OCI-M1 (cell line): ENCODE measurements at regions not wholly inside any gene's neighbourhood (a gene's known extent, or its start where the extent isn't known, plus 50 kb on each side); places are given as distances from the start of the nearest gene placed in this dataset.

Experiments used
- DNase-seq: peaks from one replicate; lab custom pipeline; 2025; lab: John Stamatoyannopoulos, UW

DNA sequence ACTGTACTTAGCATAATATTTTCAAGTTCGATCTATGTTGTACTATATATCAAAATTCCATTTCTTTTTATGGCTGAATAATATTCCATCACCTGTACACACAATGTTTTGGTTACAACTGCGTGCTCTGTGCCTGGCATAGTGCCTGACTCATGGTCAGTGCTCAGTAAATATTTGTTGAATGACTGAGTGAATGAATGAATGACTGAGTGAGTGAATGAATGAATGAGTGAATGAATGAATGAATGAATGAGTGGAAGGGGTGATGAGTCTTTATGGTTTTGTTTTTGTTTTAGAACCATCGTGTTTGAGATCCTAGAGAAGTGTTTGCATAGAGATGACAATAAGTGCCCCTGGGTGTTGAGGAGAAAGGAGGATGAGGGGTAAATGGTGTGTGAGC is 155.3 kb downstream of the MRM1 start:
- no peak for DNase-seq

DNA sequence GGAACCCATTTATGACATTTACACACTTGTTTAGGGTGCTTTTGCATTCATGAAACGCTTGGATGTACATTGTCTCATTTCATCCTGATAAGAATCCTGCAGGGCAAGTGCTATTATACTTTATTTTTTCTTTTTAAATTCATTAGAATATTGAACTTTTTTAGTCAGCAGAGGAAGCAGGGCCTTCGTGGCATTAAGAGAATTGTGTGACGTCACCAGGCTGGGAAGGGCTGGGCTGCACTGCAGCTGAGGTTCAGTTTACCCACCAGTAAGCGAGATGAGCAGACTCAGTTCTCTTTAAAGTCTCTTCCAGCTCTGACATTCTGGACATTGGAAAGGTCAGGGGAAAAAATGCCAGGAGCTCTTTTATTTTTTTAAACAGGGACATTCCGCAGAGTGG is 159.0 kb downstream of the MRM1 start:
- DNase-seq: no peak

GRCh38 chr17:36761203-36761950 is 160.0 kb downstream of the MRM1 start:
- DNase-seq: no peak

GRCh38 chr17:36765436-36766043 is 164.2 kb downstream of the MRM1 start:
- no peak for DNase-seq

GRCh38 chr17:36768394-36768793 is 167.0 kb downstream of the MRM1 start:
- DNase-seq: no peak

DNA sequence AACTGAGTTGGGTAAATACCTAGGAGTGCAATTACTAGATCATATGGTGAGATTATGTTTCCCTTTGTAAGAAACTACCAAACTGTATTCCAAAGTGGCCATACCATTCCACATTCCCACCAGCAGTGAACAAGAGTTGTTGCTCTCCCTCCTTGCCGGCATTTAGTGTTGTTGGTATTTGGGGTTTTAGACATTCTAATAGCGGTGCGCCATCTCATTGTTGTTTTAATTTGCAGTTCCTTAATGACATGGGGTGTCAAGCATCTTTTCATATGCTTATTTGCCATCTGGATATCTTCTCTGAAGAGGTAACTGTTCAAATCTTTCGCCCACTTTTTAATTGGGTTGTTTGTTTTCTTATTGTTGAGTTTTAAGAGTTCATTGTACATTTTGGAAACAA is 164.2 kb upstream of the LHX1 start:
- DNase-seq: no peak

DNA sequence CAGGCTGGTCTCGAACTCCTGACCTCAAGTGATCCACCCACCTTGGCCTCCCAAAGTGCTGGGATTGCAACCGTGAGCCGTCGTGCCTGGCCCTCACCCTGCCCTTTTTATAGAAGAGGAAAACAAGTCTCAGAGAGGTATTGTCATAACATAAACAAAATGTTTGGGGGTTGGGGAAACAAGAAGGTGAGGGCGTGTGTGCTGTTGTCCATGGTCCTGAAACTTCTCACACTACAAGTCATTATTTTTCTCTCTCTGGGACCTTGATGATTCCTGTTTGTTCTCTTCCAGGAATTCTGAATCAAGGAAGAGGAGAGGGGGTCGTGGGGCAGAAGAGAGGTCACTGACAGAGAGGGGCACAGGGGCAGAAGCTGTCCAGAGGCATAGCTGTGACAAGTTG is 160.2 kb upstream of the LHX1 start:
- DNase-seq: peak; percentile 9

DNA sequence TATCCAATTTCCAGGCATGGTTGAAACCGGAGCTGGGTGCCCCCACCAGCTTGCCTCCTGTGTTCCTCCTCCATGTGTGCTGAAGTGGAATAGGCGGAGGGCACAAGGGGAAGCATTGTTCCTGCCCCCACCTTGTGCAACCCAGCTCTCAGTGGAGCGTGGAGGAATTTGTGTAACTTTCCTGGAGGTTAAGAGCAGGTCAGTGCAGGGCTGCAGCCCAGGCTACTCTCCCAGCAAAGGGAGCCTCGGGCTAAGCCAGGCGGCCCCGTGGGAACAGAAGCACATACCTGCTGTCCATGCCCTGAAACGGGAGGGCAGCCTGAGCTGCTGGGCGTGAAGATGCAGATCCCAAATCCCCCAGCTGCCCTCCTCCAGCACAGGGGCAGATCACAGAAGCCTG is 158.8 kb upstream of the LHX1 start:
- DNase-seq: no peak

DNA sequence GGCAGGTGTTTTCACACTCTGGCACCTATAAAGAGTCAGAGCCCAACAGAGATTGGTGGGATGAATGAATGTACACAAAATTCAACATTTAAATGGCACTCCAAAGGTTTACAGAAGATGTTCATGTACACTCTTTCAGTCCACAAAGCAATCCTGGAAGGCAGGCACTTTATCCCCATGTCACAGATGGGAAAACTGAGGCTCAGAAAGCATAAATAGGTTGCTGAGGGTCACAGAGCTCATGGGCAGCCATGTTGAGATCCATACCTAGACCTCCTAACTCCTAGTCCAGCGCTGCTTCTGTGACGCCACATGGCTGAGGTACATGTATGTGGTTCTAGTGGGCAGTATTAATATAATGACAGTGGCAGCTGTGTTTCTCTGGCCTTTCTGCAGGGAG is 157.7 kb upstream of the LHX1 start:
- DNase-seq: no peak

DNA sequence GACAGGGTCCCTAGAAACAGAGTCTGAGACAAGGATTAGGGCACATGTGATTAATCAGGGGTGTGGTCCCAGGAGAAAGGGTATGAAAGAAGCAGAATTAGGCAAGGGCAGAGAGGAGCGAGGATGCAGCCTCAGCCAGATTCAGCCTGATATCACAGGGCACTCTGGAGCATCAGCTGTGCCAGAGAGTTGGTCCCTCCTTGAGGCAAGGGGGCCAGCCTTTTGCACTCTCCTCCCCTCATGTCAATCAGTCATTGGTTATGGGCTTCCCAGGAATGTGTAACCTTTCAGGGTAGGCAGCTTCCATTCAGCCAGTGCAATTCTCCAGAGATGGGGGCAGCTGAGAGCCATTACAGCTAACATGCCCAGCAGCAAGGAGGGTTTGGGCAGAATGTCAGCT is 152.6 kb upstream of the LHX1 start:
- DNase-seq: no peak

- no peak for DNase-seq
These were observed 150.4 kb upstream of the LHX1 start for GRCh38 chr17:36786867-36787266.

- DNase-seq: no peak
These were observed 145.9 kb upstream of the LHX1 start for GRCh38 chr17:36791150-36791941.

- DNase-seq: no peak
These were observed 145.3 kb upstream of the LHX1 start for GRCh38 chr17:36791942-36792475.

GRCh38 chr17:36792849-36793248 is 144.4 kb upstream of the LHX1 start:
- DNase-seq: no peak

DNA sequence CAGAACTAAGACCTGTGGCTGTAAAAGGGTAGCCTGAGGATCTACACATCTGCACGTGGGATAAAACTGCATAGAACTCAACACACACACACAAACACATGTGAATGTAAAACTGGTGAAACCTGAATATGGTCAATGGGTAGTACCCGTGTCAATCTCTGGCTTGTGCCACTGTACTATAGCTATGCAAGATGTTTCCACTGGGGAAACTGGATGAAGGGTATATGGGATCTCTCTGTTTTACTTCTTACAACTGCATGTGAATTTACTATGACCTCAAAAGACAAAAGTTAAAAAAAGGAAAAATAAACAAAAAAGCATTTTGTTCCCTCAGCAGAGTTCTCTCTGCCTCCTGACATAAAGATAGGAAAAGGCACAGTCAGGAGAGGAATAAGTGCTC is 143.3 kb upstream of the LHX1 start:
- DNase-seq: no peak

DNA sequence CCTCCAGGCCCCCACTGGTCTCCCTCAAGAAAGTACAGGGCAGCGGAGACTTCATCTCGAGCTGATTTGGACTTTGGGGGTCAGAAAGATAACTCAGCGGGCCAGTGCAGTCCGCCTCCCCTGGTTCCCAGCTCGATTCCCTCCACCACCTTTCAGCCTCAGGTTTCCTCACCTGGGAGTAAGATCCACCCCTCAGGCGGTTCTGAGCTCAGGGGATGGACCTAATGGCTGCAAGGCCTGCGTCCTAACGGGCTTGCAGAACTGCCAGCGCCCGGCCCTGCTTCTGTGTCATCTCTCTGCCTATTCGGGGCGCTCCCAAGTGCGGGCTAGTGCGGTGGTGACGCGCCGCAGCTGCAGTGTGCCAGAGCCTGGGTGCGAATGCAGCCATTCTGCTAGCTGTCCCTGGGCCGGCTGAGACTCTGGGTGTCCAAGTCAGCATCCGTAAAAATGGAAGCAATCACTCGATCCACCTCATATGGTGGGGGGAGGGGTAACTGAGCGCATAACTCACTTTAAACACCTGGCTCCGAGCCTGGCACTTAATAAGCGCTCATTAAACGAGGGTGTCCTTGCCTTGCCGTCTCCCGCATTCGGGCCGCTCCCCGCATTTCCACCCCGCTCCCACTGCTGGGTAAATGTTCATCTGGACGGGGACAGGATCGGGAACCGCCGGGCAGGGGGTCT is 129.6 kb upstream of the LHX1 start:
- DNase-seq: no peak

- DNase-seq: no peak
These were observed 129.1 kb upstream of the LHX1 start for GRCh38 chr17:36808180-36808661.

DNA sequence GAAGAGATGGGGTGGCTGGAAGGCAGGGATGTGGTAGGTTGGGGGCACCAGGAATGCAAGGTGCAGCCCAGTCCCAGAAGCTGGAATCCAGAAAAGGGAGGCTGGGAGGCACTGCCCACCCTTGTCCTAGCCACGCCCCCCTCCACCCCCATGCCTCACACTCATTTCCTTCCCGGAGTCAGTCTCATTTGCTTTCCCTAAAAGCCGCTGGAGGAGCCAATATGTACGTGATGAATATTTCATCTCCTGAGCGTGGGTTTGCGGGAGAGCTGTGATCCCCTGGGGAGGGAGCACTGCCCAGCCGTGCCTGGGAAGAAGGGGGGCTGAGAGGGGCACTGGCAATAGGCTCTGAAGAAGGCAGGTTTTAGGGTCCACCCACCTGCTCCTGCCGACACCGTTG is 124.5 kb upstream of the LHX1 start:
- no peak for DNase-seq

- DNase-seq: no peak
These were observed 123.9 kb upstream of the LHX1 start for GRCh38 chr17:36813357-36813756.

GRCh38 chr17:36813957-36814563 is 123.2 kb upstream of the LHX1 start:
- no peak for DNase-seq

DNA sequence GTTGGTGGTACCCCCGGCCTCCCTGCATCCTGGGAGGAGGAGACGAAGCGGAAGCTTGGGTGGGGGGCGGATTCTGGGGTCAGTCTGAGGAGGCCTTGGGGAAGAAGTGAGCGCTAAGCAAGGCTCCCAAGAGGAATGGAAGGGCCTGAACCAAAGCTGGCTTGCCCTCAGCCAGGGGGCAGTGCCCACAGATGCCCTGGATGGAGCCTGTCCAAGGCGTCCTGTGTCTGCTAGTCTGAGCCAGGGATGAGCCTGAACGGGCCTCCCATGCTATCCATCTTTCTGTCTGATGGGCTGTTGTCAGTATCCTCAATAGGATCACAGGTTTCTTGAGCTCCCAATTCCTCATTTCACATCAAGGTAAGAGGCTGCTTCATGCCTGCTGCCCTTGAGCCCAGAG is 122.3 kb upstream of the LHX1 start:
- DNase-seq: no peak
